Activated CD8-positive, alpha-beta memory T cell treated with anti-CD3 and anti-CD28 coated beads for 4 hours (primary cell): ENCODE measurements at regions not wholly inside any gene's neighbourhood (a gene's known extent, or its start where the extent isn't known, plus 50 kb on each side); places are given as distances from the start of the nearest gene placed in this dataset.
"Not testable (repeated sequence)": the region's sequence is repeated elsewhere in the genome, so short reads cannot be mapped to it uniquely, and the experiment has no call there.

Experiments used
- DNase-seq, 2 donors: peaks; one replicate each; pipeline ENCODE4 v3.0.0-alpha.2; 2020; ENCODE audit warnings: low read depth in 2 of 2

DNA sequence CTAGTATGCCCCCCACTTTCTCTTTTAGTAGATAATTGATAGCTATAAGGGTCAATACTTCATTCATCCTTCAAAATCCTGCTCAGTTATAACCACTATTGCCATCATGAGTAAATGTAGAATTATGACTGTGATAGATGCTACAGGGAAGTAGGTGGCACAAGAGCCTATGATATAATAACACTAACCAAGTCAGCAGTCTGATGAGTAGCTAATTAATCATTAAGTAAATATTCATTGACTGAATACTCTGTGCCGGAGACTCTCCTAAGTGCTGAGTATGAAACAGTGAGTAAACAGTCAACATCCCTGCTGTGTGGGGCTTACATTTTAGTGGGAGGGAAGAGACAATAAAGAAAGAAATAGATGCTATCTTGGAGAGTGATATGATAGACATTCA is 430.3 kb upstream of the ZNF462 start:
- no peak for DNase-seq

GRCh38 chr9:106438928-106439327 is 424.0 kb upstream of the ZNF462 start:
- no peak for DNase-seq

DNA sequence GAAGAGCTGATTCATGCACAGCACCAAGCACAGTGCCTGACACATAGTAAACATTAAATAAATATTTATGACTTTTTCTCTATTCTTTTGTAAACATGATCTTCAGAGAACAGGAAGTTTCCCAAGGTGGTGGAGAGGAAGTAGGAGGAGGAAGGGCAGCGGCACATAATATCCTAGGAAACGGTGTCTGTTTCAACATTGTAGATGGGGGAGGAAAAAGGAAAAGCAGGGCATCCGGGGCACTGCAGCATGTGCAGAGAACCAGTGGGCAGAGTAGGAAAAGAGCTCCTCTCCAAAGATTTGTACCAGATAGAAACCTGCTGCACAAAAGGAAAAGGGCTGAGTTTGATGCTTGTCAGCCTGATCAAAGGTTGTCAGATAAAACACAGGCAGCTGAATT is 421.7 kb upstream of the ZNF462 start:
- no peak for DNase-seq

- no peak for DNase-seq
These were observed 419.4 kb upstream of the ZNF462 start for GRCh38 chr9:106443520-106443919.

DNA sequence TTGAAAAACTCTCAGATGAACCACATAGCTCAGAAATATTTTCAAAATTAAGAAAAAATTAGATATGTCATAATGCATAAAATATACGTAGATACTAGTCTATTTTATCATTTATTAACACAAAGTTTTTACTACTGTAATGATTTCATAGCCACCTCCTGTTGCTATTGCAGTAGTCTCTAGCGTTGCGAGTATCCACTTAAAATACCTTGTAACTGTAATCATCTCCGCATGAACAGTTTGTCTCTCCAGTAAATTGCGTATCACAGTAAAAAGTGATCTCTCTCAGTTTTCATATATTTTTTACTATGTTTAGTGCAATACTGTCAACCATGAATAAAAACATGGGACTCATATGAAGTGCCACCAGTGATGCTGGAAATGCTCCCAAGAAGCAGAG is 417.9 kb upstream of the ZNF462 start:
- DNase-seq: no peak

GRCh38 chr9:106449336-106449927 is 413.5 kb upstream of the ZNF462 start:
- no peak for DNase-seq

- DNase-seq: no peak
These were observed 412.4 kb upstream of the ZNF462 start for GRCh38 chr9:106450549-106450948.

GRCh38 chr9:106451223-106451622 is 411.7 kb upstream of the ZNF462 start:
- DNase-seq: no peak

DNA sequence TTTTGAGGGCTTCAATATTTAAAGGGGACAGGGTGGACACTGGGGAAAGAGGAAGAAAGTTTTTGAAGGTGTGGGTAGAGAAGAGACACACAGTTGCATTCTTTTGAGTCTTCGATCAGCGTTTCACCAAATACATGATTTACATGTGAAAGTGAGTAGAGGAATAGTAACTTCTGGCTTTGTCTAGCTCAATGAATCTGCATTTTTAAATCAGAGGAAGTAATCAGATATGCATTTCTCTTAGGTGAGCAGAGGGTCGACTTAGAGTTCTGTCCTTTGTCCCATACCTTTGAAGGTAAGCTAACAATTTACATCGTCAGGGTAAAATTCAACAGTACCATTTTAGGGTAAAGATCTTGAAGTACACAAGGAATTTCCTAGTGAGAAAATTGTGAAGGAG is 406.4 kb upstream of the ZNF462 start:
- DNase-seq: no peak

DNA sequence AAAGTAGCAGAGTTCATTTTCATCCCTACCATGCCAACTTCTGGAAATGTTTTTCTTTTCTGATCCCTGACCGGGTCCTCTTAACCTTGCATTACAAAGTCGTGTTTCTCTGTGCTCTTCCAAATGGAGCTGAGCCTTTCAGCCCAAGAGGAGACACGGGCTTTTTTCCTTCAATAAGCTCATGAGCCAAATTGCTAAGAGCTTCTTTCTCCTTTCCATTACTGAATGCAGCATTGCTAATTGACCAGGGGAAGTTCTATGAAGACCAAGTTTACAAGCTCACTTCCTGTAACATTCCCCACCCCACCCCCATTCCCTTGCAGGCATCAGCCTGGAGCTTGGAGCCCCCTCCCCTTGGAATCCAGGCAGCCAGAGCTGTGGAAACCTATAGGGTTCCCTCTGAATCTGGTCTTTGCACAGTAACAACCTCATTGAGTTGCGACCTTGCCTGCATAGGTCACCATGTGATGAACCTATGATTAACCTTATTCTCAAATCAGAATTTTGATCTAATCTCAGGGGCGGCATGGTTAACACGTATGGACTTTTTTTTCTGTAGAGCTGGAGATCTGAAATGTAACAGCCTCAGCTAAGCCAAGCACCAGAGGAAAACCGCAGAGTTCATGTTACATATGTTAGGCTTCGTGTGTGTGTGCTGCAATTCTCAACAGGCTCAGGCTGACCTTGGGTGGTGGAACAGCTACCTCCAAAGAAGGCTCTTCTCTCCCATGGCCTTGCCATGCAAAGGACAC is 395.7 kb upstream of the ZNF462 start:
- no peak for DNase-seq

DNA sequence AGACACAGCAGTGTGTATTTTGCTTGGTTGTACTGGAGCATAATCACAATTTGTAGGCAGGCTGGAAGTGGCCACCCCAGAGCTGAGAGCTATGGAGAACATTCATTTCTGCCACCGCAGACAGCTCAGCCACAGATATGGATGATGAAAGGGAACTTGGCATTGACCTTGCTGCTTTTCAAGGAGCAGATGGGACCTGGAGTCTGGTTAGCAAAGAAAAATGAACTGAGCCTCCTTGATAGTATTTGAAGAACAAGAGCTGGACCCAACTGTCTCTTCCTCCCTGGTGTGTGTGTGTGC is 395.2 kb upstream of the ZNF462 start:
- no peak for DNase-seq

GRCh38 chr9:106468431-106468830 is 394.5 kb upstream of the ZNF462 start:
- no peak for DNase-seq

DNA sequence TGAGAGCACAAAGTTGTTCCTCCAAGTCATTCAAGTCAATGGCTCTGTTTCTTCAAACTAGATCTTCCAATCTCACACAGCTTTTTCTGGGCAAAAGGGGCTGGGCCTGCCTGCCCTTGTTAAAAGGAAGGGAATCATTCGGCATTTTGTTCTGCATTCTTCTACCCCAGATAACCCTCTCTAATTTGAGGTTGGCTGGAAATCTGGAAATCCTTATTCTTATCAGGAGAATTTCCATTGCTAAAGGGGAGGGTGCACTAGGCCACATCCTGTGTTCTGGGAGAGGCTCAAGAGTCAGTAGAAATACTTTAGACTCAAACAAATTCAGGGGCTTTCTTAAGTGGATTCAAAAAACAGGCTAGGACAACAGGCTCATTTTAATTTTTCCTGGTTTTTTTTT is 384.7 kb upstream of the ZNF462 start:
- no peak for DNase-seq

- no peak for DNase-seq
These were observed 384.2 kb upstream of the ZNF462 start for GRCh38 chr9:106478727-106479126.

- no peak for DNase-seq
These were observed 383.3 kb upstream of the ZNF462 start for GRCh38 chr9:106479679-106480078.

GRCh38 chr9:106481013-106481609 is 381.9 kb upstream of the ZNF462 start:
- no peak for DNase-seq

GRCh38 chr9:106482733-106483132 is 380.2 kb upstream of the ZNF462 start:
- no peak for DNase-seq

GRCh38 chr9:106486685-106487084 is 376.3 kb upstream of the ZNF462 start:
- no peak for DNase-seq

GRCh38 chr9:106487266-106487665 is 375.7 kb upstream of the ZNF462 start:
- DNase-seq: no peak

- not testable (repeated sequence) for DNase-seq
These were observed 370.8 kb upstream of the ZNF462 start for GRCh38 chr9:106492126-106492525.

- no peak for DNase-seq
These were observed 362.8 kb upstream of the ZNF462 start for GRCh38 chr9:106500171-106500570.

DNA sequence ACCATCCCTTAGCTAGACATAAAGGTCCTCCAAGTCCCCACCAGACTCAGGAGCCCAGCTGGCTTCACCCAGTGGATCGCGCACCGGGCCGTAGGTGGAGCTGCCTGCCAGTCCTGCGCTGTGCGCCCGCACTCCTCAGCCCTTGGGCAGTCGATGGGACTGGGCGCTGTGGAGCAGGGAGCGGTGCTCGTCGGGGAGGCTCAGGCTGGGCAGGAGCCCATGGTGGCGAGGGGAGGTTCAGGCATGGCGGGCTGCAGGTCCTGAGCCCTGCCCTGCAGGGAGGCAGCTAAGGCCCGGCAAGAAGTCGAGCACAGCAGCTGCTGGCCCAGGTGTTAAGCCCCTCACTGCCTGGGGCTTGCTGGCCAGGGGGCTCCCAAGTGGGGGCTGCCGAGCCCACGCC is 361.8 kb upstream of the ZNF462 start:
- DNase-seq: not testable (repeated sequence)

DNA sequence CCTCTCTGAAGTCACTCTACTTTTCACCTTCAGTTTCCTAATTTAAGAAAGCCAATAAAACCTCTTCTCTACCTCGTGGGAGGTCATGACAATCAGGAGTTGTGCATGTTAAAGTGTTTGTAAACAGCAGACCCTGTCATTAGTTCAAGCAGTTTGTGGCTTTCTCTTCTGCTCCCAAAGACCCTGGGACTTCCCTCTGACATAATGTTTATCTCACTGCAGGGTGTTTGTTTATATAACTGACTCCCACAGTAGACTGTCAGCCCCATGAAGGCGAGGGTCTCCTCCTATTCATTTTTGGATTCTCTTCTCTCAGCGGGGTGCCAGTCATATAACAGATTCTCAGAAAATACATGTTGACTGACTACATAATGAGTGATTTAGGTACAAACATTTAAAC is 360.0 kb upstream of the ZNF462 start:
- DNase-seq: no peak

GRCh38 chr9:106503759-106504158 is 359.2 kb upstream of the ZNF462 start:
- DNase-seq: no peak
